ENCODE measurements at regions not wholly inside any gene's neighbourhood (a gene's known extent, or its start where the extent isn't known, plus 50 kb on each side); places are given as distances from the start of the nearest gene placed in this dataset.

DNA sequence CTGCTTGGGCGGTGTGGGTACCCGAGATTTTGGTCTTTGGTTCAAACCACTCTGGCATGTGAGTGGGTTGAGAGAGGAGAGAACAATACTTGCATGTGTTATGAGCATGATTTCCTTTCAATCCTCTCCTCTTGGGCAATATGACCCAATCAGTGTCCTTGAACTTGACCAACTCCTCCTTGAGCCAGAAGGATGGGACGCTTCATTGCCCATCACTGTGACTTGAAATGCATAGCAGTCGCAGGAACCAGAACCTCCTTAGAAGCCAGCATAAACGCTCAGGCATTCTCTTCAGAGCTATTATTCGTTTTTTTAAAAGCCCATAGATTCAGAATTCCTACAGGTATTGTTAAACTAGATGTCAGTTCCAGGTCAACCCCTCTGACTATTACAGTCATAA is 367.4 kb downstream of the HAPSTR1 start:
- Histone ChIP-seq H3K27ac (ENCODE audit: low read length) (no peak overlapping the region), H3K36me3 (replicated peaks; ENCODE audit: insufficient read depth, low read length) (no peaks in the 10 kb centered on the region), H3K9me2 (replicated peaks; ENCODE audit: insufficient read depth, low read length) (no peaks in the 10 kb centered on the region), H4K20me1 (ENCODE audit: insufficient read depth, low read length) (no peaks in the 10 kb centered on the region), H3K27me3 (replicated peaks; ENCODE audit: insufficient read depth, low read length) (no peaks in the 10 kb centered on the region), H2AFZ (ENCODE audit: low read length) (no peak overlapping the region), H3K4me3 (ENCODE audit: low read length) (no peak overlapping the region), H3K4me2 (ENCODE audit: low read depth, low read length) (no peak overlapping the region), H3K9me3 (replicated peaks; ENCODE audit: insufficient read depth, low read length) (no peaks in the 10 kb centered on the region), H3K4me1 (ENCODE audit: low read length) (no peaks in the 10 kb centered on the region), H3K9ac (ENCODE audit: low read length) (no peak overlapping the region), H3K79me2 (ENCODE audit: low read length) (no peaks in the 10 kb centered on the region), H3F3A (ENCODE audit: insufficient read depth, low read length) (no peaks in the 10 kb centered on the region)
- TF ChIP-seq EZH2phosphoT487 (IDR thresholded peaks at IDR 0.05; ENCODE audit: low read length) (no peak), EZH2 (optimal IDR thresholded peaks at IDR 0.05; ENCODE audit: low read depth, low read length) (no peak)
- TF ChIP-seq, protein P1, sequence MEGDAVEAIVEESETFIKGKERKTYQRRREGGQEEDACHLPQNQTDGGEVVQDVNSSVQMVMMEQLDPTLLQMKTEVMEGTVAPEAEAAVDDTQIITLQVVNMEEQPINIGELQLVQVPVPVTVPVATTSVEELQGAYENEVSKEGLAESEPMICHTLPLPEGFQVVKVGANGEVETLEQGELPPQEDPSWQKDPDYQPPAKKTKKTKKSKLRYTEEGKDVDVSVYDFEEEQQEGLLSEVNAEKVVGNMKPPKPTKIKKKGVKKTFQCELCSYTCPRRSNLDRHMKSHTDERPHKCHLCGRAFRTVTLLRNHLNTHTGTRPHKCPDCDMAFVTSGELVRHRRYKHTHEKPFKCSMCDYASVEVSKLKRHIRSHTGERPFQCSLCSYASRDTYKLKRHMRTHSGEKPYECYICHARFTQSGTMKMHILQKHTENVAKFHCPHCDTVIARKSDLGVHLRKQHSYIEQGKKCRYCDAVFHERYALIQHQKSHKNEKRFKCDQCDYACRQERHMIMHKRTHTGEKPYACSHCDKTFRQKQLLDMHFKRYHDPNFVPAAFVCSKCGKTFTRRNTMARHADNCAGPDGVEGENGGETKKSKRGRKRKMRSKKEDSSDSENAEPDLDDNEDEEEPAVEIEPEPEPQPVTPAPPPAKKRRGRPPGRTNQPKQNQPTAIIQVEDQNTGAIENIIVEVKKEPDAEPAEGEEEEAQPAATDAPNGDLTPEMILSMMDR (IDR thresholded peaks at IDR 0.05; ENCODE audit: low read length) = no peak
- DNase-seq = no peak

DNA sequence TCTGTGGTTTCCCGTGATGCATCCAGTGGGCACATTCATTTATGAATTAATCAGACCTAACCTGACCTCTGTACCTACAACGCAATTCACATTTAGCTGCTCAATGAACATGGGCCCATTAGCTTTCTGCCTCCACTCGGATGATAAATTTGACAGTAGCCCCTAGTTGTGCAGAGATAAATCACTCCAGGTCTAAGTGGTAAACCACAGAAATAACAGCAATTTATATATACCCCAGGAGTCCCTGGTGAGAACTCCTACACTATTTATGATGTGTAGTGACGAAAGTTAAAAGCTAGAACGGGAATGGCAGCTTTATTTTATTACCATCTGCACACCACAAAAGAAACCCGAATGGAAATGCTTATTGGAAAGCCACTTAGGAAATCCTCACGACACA is 371.5 kb downstream of the HAPSTR1 start:
- Histone ChIP-seq H3K79me2 (ENCODE audit: low read length) (no peaks in the 10 kb centered on the region), H3F3A (ENCODE audit: insufficient read depth, low read length) (no peaks in the 10 kb centered on the region), H3K36me3 (replicated peaks; ENCODE audit: insufficient read depth, low read length) (no peaks in the 10 kb centered on the region), H3K27me3 (replicated peaks; ENCODE audit: insufficient read depth, low read length) (no peaks in the 10 kb centered on the region), H3K27ac (ENCODE audit: low read length) (no peak overlapping the region), H3K9me2 (replicated peaks; ENCODE audit: insufficient read depth, low read length) (no peaks in the 10 kb centered on the region), H3K4me2 (ENCODE audit: low read depth, low read length) (no peak overlapping the region), H4K20me1 (ENCODE audit: insufficient read depth, low read length) (no peaks in the 10 kb centered on the region), H3K4me3 (ENCODE audit: low read length) (no peak overlapping the region), H2AFZ (ENCODE audit: low read length) (no peak overlapping the region), H3K9me3 (replicated peaks; ENCODE audit: insufficient read depth, low read length) (no peaks in the 10 kb centered on the region), H3K4me1 (ENCODE audit: low read length) (no peaks in the 10 kb centered on the region), H3K9ac (ENCODE audit: low read length) (no peak overlapping the region)
- TF ChIP-seq EZH2 (optimal IDR thresholded peaks at IDR 0.05; ENCODE audit: low read depth, low read length) (no peak), EZH2phosphoT487 (IDR thresholded peaks at IDR 0.05; ENCODE audit: low read length) (no peak)
- TF ChIP-seq, protein P1 (IDR thresholded peaks at IDR 0.05; ENCODE audit: low read length) = no peak
- DNase-seq = no peak

DNA sequence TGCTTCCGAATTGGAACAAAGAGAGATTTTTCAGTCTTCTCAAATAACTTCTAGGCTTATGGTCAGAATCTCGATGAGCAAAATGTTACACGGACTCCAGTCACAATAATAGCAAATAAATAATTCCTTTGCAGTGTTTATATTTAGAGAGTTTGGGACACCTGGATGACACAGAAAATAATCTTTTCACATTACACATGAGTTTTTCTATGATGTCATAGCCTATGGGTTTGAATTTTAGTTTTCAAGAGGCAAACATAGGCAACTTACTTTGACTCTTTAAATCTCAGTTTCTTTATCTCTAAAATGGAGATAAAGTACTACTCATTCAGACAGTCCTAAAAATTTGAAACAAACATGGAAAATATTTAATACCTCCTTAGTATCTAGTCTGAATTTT is 372.0 kb downstream of the HAPSTR1 start:
- Histone ChIP-seq H2AFZ (ENCODE audit: low read length) (no peak overlapping the region), H3K4me1 (ENCODE audit: low read length) (no peaks in the 10 kb centered on the region), H4K20me1 (ENCODE audit: insufficient read depth, low read length) (no peaks in the 10 kb centered on the region), H3K4me3 (ENCODE audit: low read length) (no peak overlapping the region), H3K4me2 (ENCODE audit: low read depth, low read length) (no peak overlapping the region), H3K9me3 (replicated peaks; ENCODE audit: insufficient read depth, low read length) (no peaks in the 10 kb centered on the region), H3K27ac (ENCODE audit: low read length) (no peak overlapping the region), H3K36me3 (replicated peaks; ENCODE audit: insufficient read depth, low read length) (no peaks in the 10 kb centered on the region), H3K9ac (ENCODE audit: low read length) (no peak overlapping the region), H3K27me3 (replicated peaks; ENCODE audit: insufficient read depth, low read length) (no peaks in the 10 kb centered on the region), H3K79me2 (ENCODE audit: low read length) (no peaks in the 10 kb centered on the region), H3F3A (ENCODE audit: insufficient read depth, low read length) (no peaks in the 10 kb centered on the region), H3K9me2 (replicated peaks; ENCODE audit: insufficient read depth, low read length) (no peaks in the 10 kb centered on the region)
- DNase-seq = no peak
- TF ChIP-seq, protein P1 (IDR thresholded peaks at IDR 0.05; ENCODE audit: low read length) = no peak
- TF ChIP-seq EZH2phosphoT487 (IDR thresholded peaks at IDR 0.05; ENCODE audit: low read length) (no peak), EZH2 (optimal IDR thresholded peaks at IDR 0.05; ENCODE audit: low read depth, low read length) (no peak)
